HG02763 (cell line): ENCODE measurements at regions not wholly inside any gene's neighbourhood (a gene's known extent, or its start where the extent isn't known, plus 50 kb on each side); places are given as distances from the start of the nearest gene placed in this dataset.
"Not testable (repeated sequence)": the region's sequence is repeated elsewhere in the genome, so short reads cannot be mapped to it uniquely, and the experiment has no call there.

ENCODE experiments used
- ATAC-seq: cut with Tn5 transposase; IDR thresholded peaks from one replicate; pipeline ENCODE4 v1.9.1; 2021; ENCODE audit warnings: mild to moderate bottlenecking, moderate library complexity; ENCODE audit not compliant: unreplicated experiment

- ATAC-seq = not testable (repeated sequence)
These were observed 71.5 kb downstream of the WSB1 start for GRCh38 chr17:27365329-27365945.

GRCh38 chr17:27366437-27366836, 72.5 kb downstream of the WSB1 start:
- ATAC-seq = no peak

- ATAC-seq = no peak
These were observed 73.4 kb downstream of the WSB1 start for GRCh38 chr17:27367121-27367981.

GRCh38 chr17:27368151-27368795, 74.4 kb downstream of the WSB1 start:
- ATAC-seq = no peak

- ATAC-seq = no peak
These were observed 75.1 kb downstream of the WSB1 start for GRCh38 chr17:27368980-27369379.

- ATAC-seq = no peak
These were observed 76.9 kb downstream of the WSB1 start for GRCh38 chr17:27370776-27371175.

- not testable (repeated sequence) for ATAC-seq
These were observed 79.8 kb downstream of the WSB1 start for GRCh38 chr17:27373695-27374094.

- no peak for ATAC-seq
These were observed 79.4 kb upstream of the KSR1 start for GRCh38 chr17:27376637-27377547.

- no peak for ATAC-seq
These were observed 77.6 kb upstream of the KSR1 start for GRCh38 chr17:27378482-27379175.

- no peak for ATAC-seq
These were observed 76.2 kb upstream of the KSR1 start for GRCh38 chr17:27379888-27380533.

GRCh38 chr17:27380551-27380950, 75.7 kb upstream of the KSR1 start:
- ATAC-seq = no peak

GRCh38 chr17:27381007-27381501, 75.2 kb upstream of the KSR1 start:
- peak; percentile 60 for ATAC-seq

GRCh38 chr17:27382025-27382424, 74.2 kb upstream of the KSR1 start:
- no peak for ATAC-seq

- ATAC-seq = no peak
These were observed 72.0 kb upstream of the KSR1 start for GRCh38 chr17:27384261-27384701.

- no peak for ATAC-seq
These were observed 71.5 kb upstream of the KSR1 start for GRCh38 chr17:27384726-27385125.

- no peak for ATAC-seq
These were observed 70.6 kb upstream of the KSR1 start for GRCh38 chr17:27385626-27386025.

- ATAC-seq = no peak
These were observed 69.8 kb upstream of the KSR1 start for GRCh38 chr17:27386206-27387075.

GRCh38 chr17:27389542-27390140, 66.6 kb upstream of the KSR1 start:
- no peak for ATAC-seq
